ENCODE measurements at regions not wholly inside any gene's neighbourhood (a gene's known extent, or its start where the extent isn't known, plus 50 kb on each side); places are given as distances from the start of the nearest gene placed in this dataset.

- ATAC-seq (ENCODE audit: low read depth) (peak; percentile 53), DNase-seq (peak; percentile 66)
- no peak overlapping the region; the same call in 1 of the 2 replicates for H2BK120ac ChIP-seq (ENCODE audit: low read depth, low read length)
- H3K9me1 ChIP-seq (ENCODE audit: insufficient read depth, low read length) = no peaks in the 10 kb centered on the region
- H3K4me3 ChIP-seq (ENCODE audit: insufficient read depth, low read depth, low read length) = no peak overlapping the region
- peak; percentile 92 for TF ChIP-seq CEBPB (IDR thresholded peaks at IDR 0.05; ENCODE audit: low read depth, low read length)
- TF ChIP-seq POLR2A (IDR thresholded peaks at IDR 0.05; ENCODE audit: low read depth, low read length) = no peak
- H3K4me1 ChIP-seq (ENCODE audit: control insufficient read depth, insufficient read depth, low read length) = peaks cover 2% of the 10 kb centered on the region; the same call in 1 of the 2 replicates
- peak overlapping the region; percentile 94; the same call in 1 of the 2 replicates for H4K5ac ChIP-seq (ENCODE audit: low read depth, low read length)
- H3K14ac ChIP-seq (replicated peaks; ENCODE audit: low read depth, low read length) = no peak overlapping the region; the same call in 1 of the 2 replicates
- CTCF ChIA-PET = no interaction called here
- WGBS, 2 experiments (ENCODE audit: extremely low coverage in 2 of 2, insufficient read length in 1 of 2) = no CpG with 5 or more reads among the region's 1 CpG
- in situ Hi-C loops (cut with MboI; ENCODE audit: low sequenced_read_pairs) (no loop called here), dilution Hi-C loops (cut with HindIII; ENCODE audit: low sequenced_read_pairs, unreplicated experiment) (no loop called here), intact Hi-C loops (cut with micrococcal nuclease) (no loop called here)
- no peak overlapping the region for H3K27ac ChIP-seq (ENCODE audit: insufficient read depth, low read length)
- no peak overlapping the region for H3K56ac ChIP-seq (ENCODE audit: extremely low read depth, insufficient read depth, low read length)
- no peak overlapping the region for H2BK15ac ChIP-seq (ENCODE audit: low read depth, low read length)
- H4K20me1 ChIP-seq (ENCODE audit: insufficient read depth, low read length) = no peaks in the 10 kb centered on the region
- no peak overlapping the region for H2AK5ac ChIP-seq (ENCODE audit: low read depth, low read length)
- no peak overlapping the region for H4K91ac ChIP-seq (ENCODE audit: insufficient read depth, low read depth, low read length)
- peak overlapping the region; percentile 92; the same call in 1 of the 2 replicates for H3K18ac ChIP-seq (ENCODE audit: low read depth, low read length)
- H3K79me1 ChIP-seq (ENCODE audit: low read depth in 1 of 2, low read length in 2 of 2) = no peaks in the 10 kb centered on the region
- H2BK5ac ChIP-seq (ENCODE audit: low read depth, low read length, poor library complexity, severe bottlenecking) = no peak overlapping the region
- BruUV-seq (replicated peaks) = no TSS peak
- no peak overlapping the region for H3K4ac ChIP-seq (ENCODE audit: low read depth, low read length)
- no peak overlapping the region for H3K9ac ChIP-seq (ENCODE audit: low read depth, low read length)
- no peaks in the 10 kb centered on the region for H3K27me3 ChIP-seq (ENCODE audit: control insufficient read depth, insufficient read depth, low read length)
- H3K36me3 ChIP-seq (ENCODE audit: control insufficient read depth, insufficient read depth, low read length) = no peaks in the 10 kb centered on the region
- no peak overlapping the region for H3K23ac ChIP-seq (ENCODE audit: low read depth, low read length)
- H2AFZ ChIP-seq (replicated peaks; ENCODE audit: low read length, poor library complexity) = no peak overlapping the region
- H4K8ac ChIP-seq (ENCODE audit: low read depth in 2 of 2, low read length in 2 of 2) = no peak overlapping the region
- POLR2A ChIA-PET (ENCODE audit: unreplicated experiment) = no interaction called here
- H2AK9ac ChIP-seq (replicated peaks; ENCODE audit: low read depth, low read length, poor library complexity) = no peak overlapping the region
- no peaks in the 10 kb centered on the region for H3K9me3 ChIP-seq (ENCODE audit: control insufficient read depth, insufficient read depth, low read length)
- H2BK20ac ChIP-seq (ENCODE audit: low read depth, low read length) = no peak overlapping the region; the same call in 1 of the 2 replicates
- peak overlapping the region; percentile 45; the same call in 1 of the 2 replicates for H3K4me2 ChIP-seq (ENCODE audit: low read depth, low read length)
These were observed 371.5 kb downstream of the PRELID2 start for GRCh38 chr5:145463634-145464033.

All from IMR-90 (cell line).